ENCODE measurements at regions not wholly inside any gene's neighbourhood (a gene's known extent, or its start where the extent isn't known, plus 50 kb on each side); places are given as distances from the start of the nearest gene placed in this dataset.

- H4K5ac ChIP-seq (ENCODE audit: insufficient read length, low read depth, low read length) = no peak overlapping the region
- H3T11ph ChIP-seq (ENCODE audit: low read length) = no peak overlapping the region
- no peaks in the 10 kb centered on the region; a peak in 1 of 5 replicates for H3K9me3 Mint-ChIP-seq
- no peak overlapping the region for H3K27ac Mint-ChIP-seq
- no peak overlapping the region for H3K4me3 Mint-ChIP-seq
- no peaks in the 10 kb centered on the region for H3K4me1 ChIP-seq (ENCODE audit: insufficient read depth, low read length)
- WGBS (ENCODE audit: extremely low coverage, insufficient read length, low lambda C conversion rate) = no CpG with 5 or more reads among the region's 9 CpGs
- no peaks in the 10 kb centered on the region for H3K36me3 Mint-ChIP-seq (ENCODE audit: insufficient read depth in 1 of 3, low read depth in 3 of 3)
- no peak overlapping the region for H2BK12ac ChIP-seq (ENCODE audit: insufficient read length, low read depth, low read length)
- TF ChIP-seq CTCF (conservative IDR thresholded peaks at IDR 0.05) = no peak
- no peak overlapping the region for H3K27ac ChIP-seq (ENCODE audit: insufficient read length, low read depth, low read length)
- no peaks in the 10 kb centered on the region; the same call in 1 of the 2 replicates for H3K27me3 ChIP-seq (ENCODE audit: insufficient read depth, low read length)
- H2BK20ac ChIP-seq (ENCODE audit: low read depth, low read length, poor library complexity, severe bottlenecking) = no peak overlapping the region
- H3K79me2 ChIP-seq (ENCODE audit: insufficient read depth, low read length) = no peaks in the 10 kb centered on the region
- H2AFZ ChIP-seq (ENCODE audit: low read length) = no peak overlapping the region
- no peak overlapping the region for H3K23ac ChIP-seq (ENCODE audit: insufficient read length, low read depth, low read length)
- H2AK5ac ChIP-seq (ENCODE audit: insufficient read length, low read length) = no peak overlapping the region
- H2BK120ac ChIP-seq (ENCODE audit: low read depth, low read length, poor library complexity, severe bottlenecking) = no peak overlapping the region
- no peaks in the 10 kb centered on the region for H3K4me1 Mint-ChIP-seq
- H2BK5ac ChIP-seq (ENCODE audit: insufficient read length, low read length) = no peak overlapping the region
- no peak overlapping the region for H4K8ac ChIP-seq (replicated peaks; ENCODE audit: insufficient read length, low read depth, low read length)
- no peak overlapping the region for H4K91ac ChIP-seq (ENCODE audit: insufficient read length, low read depth, low read length)
- no peaks in the 10 kb centered on the region for H3K9me3 ChIP-seq (ENCODE audit: control insufficient read depth, low read depth, low read length)
- DNase-seq = no peak
- no peak overlapping the region for H3K18ac ChIP-seq (ENCODE audit: insufficient read length, low read depth, low read length)
- H3K14ac ChIP-seq (ENCODE audit: insufficient read depth, low read length) = no peak overlapping the region
- H2BK15ac ChIP-seq (ENCODE audit: low read depth, low read length) = no peak overlapping the region
- no peak overlapping the region for H3K56ac ChIP-seq (ENCODE audit: insufficient read length, low read depth, low read length)
- no peaks in the 10 kb centered on the region for H3K23me2 ChIP-seq (ENCODE audit: insufficient read length, low read depth, low read length, poor library complexity, severe bottlenecking)
- H3K79me1 ChIP-seq (ENCODE audit: insufficient read depth, low read depth, low read length, poor library complexity, severe bottlenecking) = no peaks in the 10 kb centered on the region
- no peak overlapping the region for H3K9ac ChIP-seq (ENCODE audit: extremely low read depth, insufficient read length, low read length)
- H3K4ac ChIP-seq (ENCODE audit: low read depth, low read length) = no peak overlapping the region
- H3K27me3 Mint-ChIP-seq (ENCODE audit: low read depth) = peaks cover 14% of the 10 kb centered on the region
- H4K20me1 ChIP-seq (ENCODE audit: control insufficient read depth, insufficient read depth, insufficient read length) = no peaks in the 10 kb centered on the region
- no peak overlapping the region for H3K4me2 ChIP-seq (ENCODE audit: insufficient read depth, insufficient read length, low read length)
Observed at GRCh38 chr1:9465640-9466039, 73.6 kb upstream of the SLC25A33 start.

Data from H9 (cell line).